IMR-90 (cell line): ENCODE measurements at regions not wholly inside any gene's neighbourhood (a gene's known extent, or its start where the extent isn't known, plus 50 kb on each side); places are given as distances from the start of the nearest gene placed in this dataset.

ENCODE experiments used
- ATAC-seq: fragments of 200-7000 bp; cut with Tn5 transposase; 2 replicates; pipeline ENCODE4 v1.9.1; 2020; ENCODE audit warnings: low read depth, mild to moderate bottlenecking, moderate library complexity
- BruUV-seq: library from RNA; stranded (reverse); fragments of 400-500 nt; replicated peaks from 2 replicates; lab custom pipeline; 2021; lab: Mats Ljungman, UMichigan
- CTCF ChIA-PET: fragments of 300-600 bp; formaldehyde crosslinking; extraction: SDS; loops from one replicate; lab custom pipeline; 2021; ENCODE audit warnings: antibody characterized with exemption; lab: Yijun Ruan, JAX
- POLR2A ChIA-PET: fragments of 300-600 bp; sonication (Branson Sonifier 250); formaldehyde crosslinking; loops from one replicate; lab custom pipeline; 2022; ENCODE audit warnings: antibody characterized with exemption; ENCODE audit not compliant: unreplicated experiment; lab: Charles Lee
- DNase-seq: peaks from one replicate; pipeline ENCODE4 v3.0.0; 2013
- H2AFZ ChIP-seq: replicated peaks from 2 replicates; pipeline ENCODE3; 2013; ENCODE audit warnings: low read length, mild to moderate bottlenecking; ENCODE audit not compliant: poor library complexity
- H2AK5ac ChIP-seq: 2 replicates; pipeline ENCODE4 v1.6.1; 2013; ENCODE audit warnings: low read depth, low read length, inconsistent platforms
- H2AK9ac ChIP-seq: replicated peaks from 2 replicates; pipeline ENCODE3; 2013; ENCODE audit warnings: mild to moderate bottlenecking, low read depth, low read length, moderate library complexity; ENCODE audit not compliant: poor library complexity
- H2BK120ac ChIP-seq: 2 replicates; pipeline ENCODE4 v1.6.1; 2013; ENCODE audit warnings: low read depth, low read length, inconsistent platforms
- H2BK15ac ChIP-seq: 3 replicates; pipeline ENCODE4 v1.6.1; 2013; ENCODE audit warnings: low read depth, low read length, inconsistent platforms
- H2BK20ac ChIP-seq: 2 replicates; pipeline ENCODE4 v1.6.1; 2013; ENCODE audit warnings: low read depth, mild to moderate bottlenecking, inconsistent platforms, low read length, moderate library complexity
- H2BK5ac ChIP-seq: 2 replicates; pipeline ENCODE4 v1.6.1; 2013; ENCODE audit warnings: mild to moderate bottlenecking, low read depth, low read length, inconsistent platforms; ENCODE audit not compliant: poor library complexity, severe bottlenecking
- H3K14ac ChIP-seq: replicated peaks from 2 replicates; pipeline ENCODE4 v1.6.1; 2013; ENCODE audit warnings: low read depth, low read length, inconsistent platforms
- H3K18ac ChIP-seq: 2 replicates; pipeline ENCODE4 v1.6.1; 2013; ENCODE audit warnings: low read depth, low read length, control low read depth
- H3K23ac ChIP-seq: 2 replicates; pipeline ENCODE4 v1.6.1; 2013; ENCODE audit warnings: low read depth, low read length, inconsistent platforms
- H3K27ac ChIP-seq: 2 replicates; pipeline ENCODE4 v1.5.1; 2013; ENCODE audit warnings: mild to moderate bottlenecking, control low read depth, low read length; ENCODE audit not compliant: insufficient read depth
- H3K27me3 ChIP-seq: 2 replicates; pipeline ENCODE4 v1.6.1; 2013; ENCODE audit warnings: low read length; ENCODE audit not compliant: control insufficient read depth, insufficient read depth
- H3K36me3 ChIP-seq: 2 replicates; pipeline ENCODE4 v1.6.1; 2013; ENCODE audit warnings: low read length, mixed read lengths; ENCODE audit not compliant: control insufficient read depth, insufficient read depth
- H3K4ac ChIP-seq: 2 replicates; pipeline ENCODE4 v1.6.1; 2013; ENCODE audit warnings: low read depth, low read length, inconsistent platforms
- H3K4me1 ChIP-seq: 2 replicates; pipeline ENCODE4 v1.6.1; 2013; ENCODE audit warnings: low read length, mixed read lengths; ENCODE audit not compliant: control insufficient read depth, insufficient read depth
- H3K4me2 ChIP-seq: 2 replicates; pipeline ENCODE4 v1.6.1; 2013; ENCODE audit warnings: low read depth, mild to moderate bottlenecking, control low read depth, low read length, moderate library complexity
- H3K4me3 ChIP-seq: 2 replicates; pipeline ENCODE4 v1.5.1; 2013; ENCODE audit warnings: low read depth, mild to moderate bottlenecking, control low read depth, low read length, moderate library complexity; ENCODE audit not compliant: insufficient read depth
- H3K56ac ChIP-seq: 2 replicates; pipeline ENCODE4 v1.6.1; 2013; ENCODE audit warnings: low read length, inconsistent platforms; ENCODE audit not compliant: insufficient read depth; ENCODE audit errors: extremely low read depth
- H3K79me1 ChIP-seq, 2 experiments: 2 replicates each; pipeline ENCODE4 v1.6.1; 2013; ENCODE audit warnings: low read length in 2 of 2, inconsistent platforms in 1 of 2, low read depth in 1 of 2
- H3K9ac ChIP-seq: 2 replicates; pipeline ENCODE4 v1.6.1; 2013; ENCODE audit warnings: low read depth, low read length, control low read depth
- H3K9me1 ChIP-seq: 2 replicates; pipeline ENCODE4 v1.6.1; 2013; ENCODE audit warnings: low read length, inconsistent platforms; ENCODE audit not compliant: insufficient read depth
- H3K9me3 ChIP-seq: 2 replicates; pipeline ENCODE4 v1.6.1; 2013; ENCODE audit warnings: low read length; ENCODE audit not compliant: control insufficient read depth, insufficient read depth
- H4K20me1 ChIP-seq: 2 replicates; pipeline ENCODE4 v1.6.1; 2013; ENCODE audit warnings: low read length, inconsistent platforms; ENCODE audit not compliant: insufficient read depth
- H4K5ac ChIP-seq: 2 replicates; pipeline ENCODE4 v1.6.1; 2013; ENCODE audit warnings: mild to moderate bottlenecking, low read depth, low read length, control low read depth
- H4K8ac ChIP-seq, 2 experiments: 2 replicates each; pipeline ENCODE4 v1.6.1; 2013; ENCODE audit warnings: low read depth in 2 of 2, low read length in 2 of 2, control low read depth in 1 of 2, inconsistent platforms in 1 of 2
- H4K91ac ChIP-seq: 2 replicates; pipeline ENCODE4 v1.6.1; 2013; ENCODE audit warnings: low read depth, low read length, inconsistent platforms; ENCODE audit not compliant: insufficient read depth
- CEBPB ChIP-seq: IDR thresholded peaks from 2 replicates; pipeline ENCODE4 v1.6.1; 2012; ENCODE audit warnings: low read depth, low read length, improper control_type of control experiment
- MAFK ChIP-seq: IDR thresholded peaks from 2 replicates; pipeline ENCODE4 v1.6.1; 2012; ENCODE audit warnings: low read depth, low read length, improper control_type of control experiment
- WGBS, 2 experiments: methylation state at CpG; one replicate each; pipeline versions ENCODE4 v1.1.5 to v1.1.7; 2013; ENCODE audit warnings: missing lambda C conversion rate in 2 of 2; ENCODE audit not compliant: insufficient read length in 1 of 2; ENCODE audit errors: extremely low coverage in 2 of 2; 5-methylcytosine and 5-hydroxymethylcytosine counted together
- dilution Hi-C: fragments of 300-500 bp; cut with HindIII; formaldehyde crosslinking; loops from one replicate; pipeline ENCODE4 v1.14.3; 2018; ENCODE audit warnings: low sequenced_read_pairs; ENCODE audit not compliant: unreplicated experiment
- in situ Hi-C: fragments of 300-500 bp; cut with MboI; formaldehyde crosslinking; loops from 3 replicates; pipeline ENCODE4 v1.14.3; 2019; ENCODE audit warnings: low sequenced_read_pairs, inconsistent platforms, mixed read lengths
- intact Hi-C: fragments of 100-400 bp; cut with micrococcal nuclease; formaldehyde crosslinking; loops from 2 replicates; pipeline ENCODE4 v1.10.0; 2022
- TF ChIP-seq, protein P1 (sequence below): fragments of 150-350 bp; IDR thresholded peaks from 2 replicates; pipeline ENCODE4 v1.6.1; 2016; ENCODE audit warnings: low read depth, mild to moderate bottlenecking, low read length, moderate library complexity, borderline replicate concordance

GRCh38 chr5:75844301-75844700 lies 127.1 kb upstream of the POC5 start:
- Histone ChIP-seq H3K56ac (no peak overlapping the region), H2BK120ac (no peak overlapping the region), H3K4me1 (no peaks in the 10 kb centered on the region), H3K4me3 (no peak overlapping the region), H4K91ac (no peak overlapping the region), H3K79me1 (no peaks in the 10 kb centered on the region), H3K18ac (no peak overlapping the region), H2AK5ac (no peak overlapping the region), H3K14ac (no peak overlapping the region), H3K9me1 (no peaks in the 10 kb centered on the region), H3K36me3 (no peaks in the 10 kb centered on the region), H2BK15ac (no peak overlapping the region), H2BK5ac (no peak overlapping the region), H4K20me1 (no peaks in the 10 kb centered on the region), H2AK9ac (no peak overlapping the region), H3K9ac (no peak overlapping the region), H2BK20ac (no peak overlapping the region), H3K4me2 (no peak overlapping the region), H3K27me3 (no peaks in the 10 kb centered on the region), H2AFZ (no peak overlapping the region), H3K23ac (no peak overlapping the region), H3K9me3 (peaks cover 5% of the 10 kb centered on the region; the same call in 1 of the 2 replicates), H4K5ac (no peak overlapping the region), H4K8ac (no peak overlapping the region), H3K27ac (no peak overlapping the region), H3K4ac (no peak overlapping the region)
- in situ Hi-C loops (no loop called here), intact Hi-C loops (no loop called here), dilution Hi-C loops (no loop called here)
- 0% methylated on average over 1 of the region's 2 CpGs; no CpG with 5 or more reads in 1 of the 2 experiments for WGBS, 2 experiments
- BruUV-seq: no TSS peak
- CTCF ChIA-PET: no interaction called here
- TF ChIP-seq, protein P1, sequence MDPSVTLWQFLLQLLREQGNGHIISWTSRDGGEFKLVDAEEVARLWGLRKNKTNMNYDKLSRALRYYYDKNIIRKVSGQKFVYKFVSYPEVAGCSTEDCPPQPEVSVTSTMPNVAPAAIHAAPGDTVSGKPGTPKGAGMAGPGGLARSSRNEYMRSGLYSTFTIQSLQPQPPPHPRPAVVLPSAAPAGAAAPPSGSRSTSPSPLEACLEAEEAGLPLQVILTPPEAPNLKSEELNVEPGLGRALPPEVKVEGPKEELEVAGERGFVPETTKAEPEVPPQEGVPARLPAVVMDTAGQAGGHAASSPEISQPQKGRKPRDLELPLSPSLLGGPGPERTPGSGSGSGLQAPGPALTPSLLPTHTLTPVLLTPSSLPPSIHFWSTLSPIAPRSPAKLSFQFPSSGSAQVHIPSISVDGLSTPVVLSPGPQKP: no peak
- TF ChIP-seq CEBPB (no peak), MAFK (no peak)
- ATAC-seq: no peak
- no peak for DNase-seq
- POLR2A ChIA-PET: no interaction called here
